Gastrocnemius medialis (tissue), 4 donors: ENCODE measurements at regions not wholly inside any gene's neighbourhood (a gene's known extent, or its start where the extent isn't known, plus 50 kb on each side); places are given as distances from the start of the nearest gene placed in this dataset.

ENCODE experiments used
- POLR2A ChIP-seq, 2 donors: fragments of 450-650 bp; IDR thresholded peaks; one replicate each; pipeline ENCODE4 v1.6.1; 2017; ENCODE audit warnings: antibody characterized with exemption in 2 of 2, mild to moderate bottlenecking in 2 of 2, moderate library complexity in 2 of 2
- TF ChIP-seq, protein P1 (sequence below), 5 experiments: fragments of 450-650 bp in 3 of 5; fragments of 200-600 bp in 2 of 5; sonication (generic) in 2 of 5; IDR thresholded peaks in 4 of 5; conservative IDR thresholded peaks in 1 of 5; 1 replicate in 4 of 5; 2 replicates in 1 of 5; pipeline ENCODE4 v1.5.1; 2016 to 2019; ENCODE audit warnings: antibody characterized with exemption in 5 of 5, mild to moderate bottlenecking in 3 of 5, moderate library complexity in 3 of 5

DNA sequence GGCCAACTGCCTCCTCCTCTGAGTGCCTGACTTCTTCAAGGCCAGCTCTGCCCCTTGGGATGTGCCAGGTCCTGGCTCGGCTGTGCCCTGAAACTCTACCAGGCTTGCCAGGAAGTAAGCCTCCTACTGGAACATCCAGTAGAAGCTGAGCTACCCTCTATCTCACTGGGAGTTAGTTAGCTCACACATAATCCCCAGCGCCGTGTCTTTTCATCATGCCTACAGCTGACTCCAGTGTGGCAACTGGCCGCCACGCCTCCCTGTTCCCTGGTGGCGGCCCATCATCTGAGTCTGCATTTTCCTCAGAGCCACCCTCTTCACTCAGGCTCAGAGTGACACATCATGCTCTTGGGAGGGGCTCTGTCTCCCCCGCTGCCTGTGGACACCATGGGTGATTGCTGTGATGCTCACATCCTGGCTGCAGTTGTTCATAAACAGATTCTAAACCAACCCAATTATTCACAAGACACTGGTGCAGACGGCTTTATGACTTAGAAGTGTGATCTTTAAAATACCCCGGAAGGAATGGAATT, 131.9 kb upstream of the IRS2 start:
- TF ChIP-seq, protein P1, sequence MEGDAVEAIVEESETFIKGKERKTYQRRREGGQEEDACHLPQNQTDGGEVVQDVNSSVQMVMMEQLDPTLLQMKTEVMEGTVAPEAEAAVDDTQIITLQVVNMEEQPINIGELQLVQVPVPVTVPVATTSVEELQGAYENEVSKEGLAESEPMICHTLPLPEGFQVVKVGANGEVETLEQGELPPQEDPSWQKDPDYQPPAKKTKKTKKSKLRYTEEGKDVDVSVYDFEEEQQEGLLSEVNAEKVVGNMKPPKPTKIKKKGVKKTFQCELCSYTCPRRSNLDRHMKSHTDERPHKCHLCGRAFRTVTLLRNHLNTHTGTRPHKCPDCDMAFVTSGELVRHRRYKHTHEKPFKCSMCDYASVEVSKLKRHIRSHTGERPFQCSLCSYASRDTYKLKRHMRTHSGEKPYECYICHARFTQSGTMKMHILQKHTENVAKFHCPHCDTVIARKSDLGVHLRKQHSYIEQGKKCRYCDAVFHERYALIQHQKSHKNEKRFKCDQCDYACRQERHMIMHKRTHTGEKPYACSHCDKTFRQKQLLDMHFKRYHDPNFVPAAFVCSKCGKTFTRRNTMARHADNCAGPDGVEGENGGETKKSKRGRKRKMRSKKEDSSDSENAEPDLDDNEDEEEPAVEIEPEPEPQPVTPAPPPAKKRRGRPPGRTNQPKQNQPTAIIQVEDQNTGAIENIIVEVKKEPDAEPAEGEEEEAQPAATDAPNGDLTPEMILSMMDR (IDR thresholded peaks at IDR 0.05 in 4 of 5, conservative IDR thresholded peaks at IDR 0.05 in 1 of 5), result peak in 1 of 5 experiments; percentile 14
- TF ChIP-seq POLR2A (IDR thresholded peaks at IDR 0.05), result peak in 1 of 2 donors; percentile 21
